Neural cell (in vitro differentiated cells): ENCODE measurements at regions not wholly inside any gene's neighbourhood (a gene's known extent, or its start where the extent isn't known, plus 50 kb on each side); places are given as distances from the start of the nearest gene placed in this dataset.
A peak's percentile ranks its signal among the peaks of the same experiment; 100 is the strongest.

Experiments used
- H2AFZ ChIP-seq: fragments of 200-600, 300-800 bp; sonication (generic), shearing (Covaris generic); 2 replicates; pipeline ENCODE4 v1.6.0; 2014; ENCODE audit warnings: low read depth, mild to moderate bottlenecking, antibody characterized with exemption, low read length, moderate library complexity
- H3F3A ChIP-seq: fragments of 200-600 bp; shearing (Covaris generic); 2 replicates; pipeline ENCODE4 v1.6.1; 2016; ENCODE audit warnings: mild to moderate bottlenecking, moderate library complexity, mixed read lengths, antibody characterized with exemption, low read length; ENCODE audit not compliant: insufficient read depth, poor library complexity, severe bottlenecking
- H3K27ac ChIP-seq: fragments of 200-600, 300-800 bp; sonication (generic), shearing (Covaris generic); 2 replicates; pipeline ENCODE4 v1.5.1; 2014; ENCODE audit warnings: mild to moderate bottlenecking, low read length, moderate library complexity
- H3K27me3 ChIP-seq: fragments of 300-800, 200-600 bp; sonication (generic), shearing (Covaris generic); 2 replicates; pipeline ENCODE4 v1.6.0; 2014; ENCODE audit warnings: mild to moderate bottlenecking, low read depth, low read length, moderate library complexity; ENCODE audit not compliant: insufficient read depth
- H3K36me3 ChIP-seq: fragments of 300-800, 200-600 bp; sonication (generic), shearing (Covaris generic); 2 replicates; pipeline ENCODE4 v1.5.1; 2014; ENCODE audit warnings: mild to moderate bottlenecking, antibody characterized with exemption, low read length, moderate library complexity; ENCODE audit not compliant: insufficient read depth
- H3K4me2 ChIP-seq: fragments of 300-800, 200-600 bp; sonication (generic), shearing (Covaris generic); 2 replicates; pipeline ENCODE4 v1.6.0; 2014; ENCODE audit warnings: mild to moderate bottlenecking, low read length
- H3K4me3 ChIP-seq: fragments of 300-800, 200-600 bp; sonication (generic), shearing (Covaris generic); 2 replicates; pipeline ENCODE4 v1.5.1; 2014; ENCODE audit warnings: mild to moderate bottlenecking, low read length, moderate library complexity
- H3K79me2 ChIP-seq: fragments of 200-600 bp; shearing (Covaris generic); replicated peaks from 2 replicates; pipeline ENCODE4 v1.6.0; 2014; ENCODE audit warnings: mild to moderate bottlenecking, low read length, moderate library complexity; ENCODE audit not compliant: insufficient read depth
- H3K9ac ChIP-seq: fragments of 300-800, 200-600 bp; sonication (generic), shearing (Covaris generic); 2 replicates; pipeline ENCODE4 v1.6.1; 2016; ENCODE audit warnings: mild to moderate bottlenecking, low read length, mixed read lengths
- H3K9me2 ChIP-seq: fragments of 200-600 bp; shearing (Covaris generic); 2 replicates; pipeline ENCODE4 v1.6.1; 2016; ENCODE audit warnings: mild to moderate bottlenecking, low read length, mixed read lengths; ENCODE audit not compliant: insufficient read depth
- H3K9me3 ChIP-seq: fragments of 200-600, 300-800 bp; sonication (generic), shearing (Covaris generic); 2 replicates; pipeline ENCODE4 v1.6.1; 2016; ENCODE audit warnings: mild to moderate bottlenecking, mixed run types, low read length, moderate library complexity, mixed read lengths
- H4K20me1 ChIP-seq: fragments of 200-600 bp; shearing (Covaris generic); 2 replicates; pipeline ENCODE4 v1.6.1; 2016; ENCODE audit warnings: mild to moderate bottlenecking, mixed run types; ENCODE audit not compliant: insufficient read depth
- EP300 ChIP-seq: fragments of 450-650 bp; conservative IDR thresholded peaks from 2 replicates; pipeline ENCODE4 v1.6.1; 2014; ENCODE audit warnings: antibody characterized with exemption, mild to moderate bottlenecking, moderate library complexity; ENCODE audit not compliant: poor library complexity, severe bottlenecking
- EZH2 ChIP-seq: fragments of 200-600, 300-800 bp; shearing (Covaris generic), sonication (generic); IDR thresholded peaks from 2 replicates; pipeline ENCODE4 v1.6.1; 2014; ENCODE audit warnings: antibody characterized with exemption, low read length, borderline replicate concordance, mild to moderate bottlenecking; ENCODE audit not compliant: insufficient read depth, poor library complexity, severe bottlenecking
- MXI1 ChIP-seq: fragments of 450-650 bp; conservative IDR thresholded peaks from 2 replicates; pipeline ENCODE4 v1.6.1; 2014; ENCODE audit warnings: antibody characterized with exemption, mild to moderate bottlenecking; ENCODE audit not compliant: poor library complexity, severe bottlenecking
- POLR2AphosphoS5 ChIP-seq: IDR thresholded peaks from 2 replicates; pipeline ENCODE4 v1.6.1; 2012
- RAD21 ChIP-seq: fragments of 450-650 bp; conservative IDR thresholded peaks from 2 replicates; pipeline ENCODE4 v1.6.1; 2014; ENCODE audit warnings: antibody characterized with exemption, mild to moderate bottlenecking, moderate library complexity
- SMC3 ChIP-seq: fragments of 450-650 bp; conservative IDR thresholded peaks from 2 replicates; pipeline ENCODE4 v1.6.1; 2014; ENCODE audit warnings: antibody characterized with exemption, mild to moderate bottlenecking, moderate library complexity; ENCODE audit not compliant: poor library complexity
- TAF1 ChIP-seq: IDR thresholded peaks from 2 replicates; pipeline ENCODE4 v1.6.1; 2012; ENCODE audit warnings: low read depth
- TF ChIP-seq, protein P1 (sequence below): IDR thresholded peaks from 2 replicates; pipeline ENCODE4 v1.6.1; 2012; ENCODE audit warnings: borderline replicate concordance
- TF ChIP-seq, protein P2 (sequence below): fragments of 450-650 bp; IDR thresholded peaks from 2 replicates; pipeline ENCODE4 v1.5.1; 2014; ENCODE audit warnings: antibody characterized with exemption, mild to moderate bottlenecking, moderate library complexity; ENCODE audit not compliant: poor library complexity, severe bottlenecking

DNA sequence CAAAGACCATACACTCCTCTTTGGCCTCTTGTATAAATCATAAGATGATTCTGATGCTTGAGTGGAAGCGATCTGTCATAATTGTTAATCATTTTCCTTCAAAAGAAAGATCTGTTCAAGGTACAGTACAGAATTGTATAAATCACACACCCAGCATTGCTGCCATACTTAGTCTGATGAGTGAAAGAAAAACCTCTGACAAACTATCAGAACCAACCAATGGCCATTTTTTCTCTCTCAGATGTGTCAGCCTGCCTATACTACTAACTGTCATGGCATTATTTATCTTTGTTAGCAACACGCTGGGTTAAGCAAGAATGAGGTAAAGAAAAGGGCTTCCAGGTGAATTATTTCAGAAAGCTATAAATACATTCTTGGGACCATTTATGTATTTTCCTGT lies 1112.7 kb upstream of the TENM4 start:
- no peaks in the 10 kb centered on the region for H3K79me2 ChIP-seq
- H3K27ac ChIP-seq = peak overlapping the region; percentile 29
- no peaks in the 10 kb centered on the region for H3K27me3 ChIP-seq
- no peak overlapping the region for H3K9ac ChIP-seq
- H3F3A ChIP-seq = no peaks in the 10 kb centered on the region
- no peaks in the 10 kb centered on the region for H4K20me1 ChIP-seq
- no peaks in the 10 kb centered on the region for H3K36me3 ChIP-seq
- no peaks in the 10 kb centered on the region for H3K9me3 ChIP-seq
- no peak overlapping the region for H2AFZ ChIP-seq
- TF ChIP-seq, protein P1, sequence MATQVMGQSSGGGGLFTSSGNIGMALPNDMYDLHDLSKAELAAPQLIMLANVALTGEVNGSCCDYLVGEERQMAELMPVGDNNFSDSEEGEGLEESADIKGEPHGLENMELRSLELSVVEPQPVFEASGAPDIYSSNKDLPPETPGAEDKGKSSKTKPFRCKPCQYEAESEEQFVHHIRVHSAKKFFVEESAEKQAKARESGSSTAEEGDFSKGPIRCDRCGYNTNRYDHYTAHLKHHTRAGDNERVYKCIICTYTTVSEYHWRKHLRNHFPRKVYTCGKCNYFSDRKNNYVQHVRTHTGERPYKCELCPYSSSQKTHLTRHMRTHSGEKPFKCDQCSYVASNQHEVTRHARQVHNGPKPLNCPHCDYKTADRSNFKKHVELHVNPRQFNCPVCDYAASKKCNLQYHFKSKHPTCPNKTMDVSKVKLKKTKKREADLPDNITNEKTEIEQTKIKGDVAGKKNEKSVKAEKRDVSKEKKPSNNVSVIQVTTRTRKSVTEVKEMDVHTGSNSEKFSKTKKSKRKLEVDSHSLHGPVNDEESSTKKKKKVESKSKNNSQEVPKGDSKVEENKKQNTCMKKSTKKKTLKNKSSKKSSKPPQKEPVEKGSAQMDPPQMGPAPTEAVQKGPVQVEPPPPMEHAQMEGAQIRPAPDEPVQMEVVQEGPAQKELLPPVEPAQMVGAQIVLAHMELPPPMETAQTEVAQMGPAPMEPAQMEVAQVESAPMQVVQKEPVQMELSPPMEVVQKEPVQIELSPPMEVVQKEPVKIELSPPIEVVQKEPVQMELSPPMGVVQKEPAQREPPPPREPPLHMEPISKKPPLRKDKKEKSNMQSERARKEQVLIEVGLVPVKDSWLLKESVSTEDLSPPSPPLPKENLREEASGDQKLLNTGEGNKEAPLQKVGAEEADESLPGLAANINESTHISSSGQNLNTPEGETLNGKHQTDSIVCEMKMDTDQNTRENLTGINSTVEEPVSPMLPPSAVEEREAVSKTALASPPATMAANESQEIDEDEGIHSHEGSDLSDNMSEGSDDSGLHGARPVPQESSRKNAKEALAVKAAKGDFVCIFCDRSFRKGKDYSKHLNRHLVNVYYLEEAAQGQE = no peak
- TF ChIP-seq RAD21 (no peak), EZH2 (no peak), EP300 (peak; percentile 29), POLR2AphosphoS5 (no peak), SMC3 (no peak), MXI1 (no peak)
- no peak overlapping the region for H3K4me3 ChIP-seq
- H3K4me2 ChIP-seq = no peak overlapping the region
- H3K9me2 ChIP-seq = no peaks in the 10 kb centered on the region

DNA sequence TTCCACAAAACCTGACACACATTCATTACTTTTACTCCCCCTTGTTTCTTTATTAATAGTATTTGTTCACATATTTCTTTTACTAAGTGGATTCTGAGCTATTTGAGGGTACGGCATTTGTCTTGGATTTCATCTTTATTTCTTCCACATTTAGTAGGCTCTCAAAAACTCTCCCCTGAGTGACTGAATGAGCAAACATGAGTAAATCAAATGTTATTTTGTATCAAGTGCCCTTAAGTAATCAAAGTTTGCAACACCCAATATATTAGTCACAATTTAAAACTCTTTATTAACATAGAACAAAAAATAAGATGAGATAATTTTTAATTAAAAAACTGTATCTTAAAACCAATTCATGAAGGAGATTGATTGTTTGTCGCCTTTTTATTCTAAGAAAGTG lies 1101.9 kb upstream of the TENM4 start:
- TF ChIP-seq EZH2 (no peak), EP300 (no peak), RAD21 (no peak), SMC3 (no peak), TAF1 (no peak), POLR2AphosphoS5 (no peak), MXI1 (no peak)
- TF ChIP-seq, protein P1 = no peak
- TF ChIP-seq, protein P2, sequence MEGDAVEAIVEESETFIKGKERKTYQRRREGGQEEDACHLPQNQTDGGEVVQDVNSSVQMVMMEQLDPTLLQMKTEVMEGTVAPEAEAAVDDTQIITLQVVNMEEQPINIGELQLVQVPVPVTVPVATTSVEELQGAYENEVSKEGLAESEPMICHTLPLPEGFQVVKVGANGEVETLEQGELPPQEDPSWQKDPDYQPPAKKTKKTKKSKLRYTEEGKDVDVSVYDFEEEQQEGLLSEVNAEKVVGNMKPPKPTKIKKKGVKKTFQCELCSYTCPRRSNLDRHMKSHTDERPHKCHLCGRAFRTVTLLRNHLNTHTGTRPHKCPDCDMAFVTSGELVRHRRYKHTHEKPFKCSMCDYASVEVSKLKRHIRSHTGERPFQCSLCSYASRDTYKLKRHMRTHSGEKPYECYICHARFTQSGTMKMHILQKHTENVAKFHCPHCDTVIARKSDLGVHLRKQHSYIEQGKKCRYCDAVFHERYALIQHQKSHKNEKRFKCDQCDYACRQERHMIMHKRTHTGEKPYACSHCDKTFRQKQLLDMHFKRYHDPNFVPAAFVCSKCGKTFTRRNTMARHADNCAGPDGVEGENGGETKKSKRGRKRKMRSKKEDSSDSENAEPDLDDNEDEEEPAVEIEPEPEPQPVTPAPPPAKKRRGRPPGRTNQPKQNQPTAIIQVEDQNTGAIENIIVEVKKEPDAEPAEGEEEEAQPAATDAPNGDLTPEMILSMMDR = no peak
- Histone ChIP-seq H3K9me3 (peaks cover 4% of the 10 kb centered on the region), H2AFZ (no peak overlapping the region), H3K79me2 (no peaks in the 10 kb centered on the region), H3K4me3 (no peak overlapping the region), H3K36me3 (no peaks in the 10 kb centered on the region), H3K4me2 (no peak overlapping the region), H4K20me1 (no peaks in the 10 kb centered on the region), H3K9me2 (no peaks in the 10 kb centered on the region), H3K27ac (no peak overlapping the region), H3F3A (no peaks in the 10 kb centered on the region), H3K9ac (no peak overlapping the region), H3K27me3 (no peaks in the 10 kb centered on the region)
